Tibial nerve (tissue), 4 donors: ENCODE measurements at regions not wholly inside any gene's neighbourhood (a gene's known extent, or its start where the extent isn't known, plus 50 kb on each side); places are given as distances from the start of the nearest gene placed in this dataset.

Experiments
- DNase-seq, 2 donors: peaks; one replicate each; pipeline ENCODE4 v3.0.0-alpha.2; 2019; ENCODE audit warnings: low spot score in 2 of 2
- H3K27ac ChIP-seq, 4 donors: fragments of 200-600 bp; sonication (generic) in 3 of 4; one replicate each; pipeline ENCODE4 v1.5.1; 2017 to 2019; ENCODE audit warnings: mild to moderate bottlenecking in 1 of 4
- H3K27me3 ChIP-seq, 2 donors: fragments of 200-600 bp; sonication (generic) in 1 of 2; one replicate each; pipeline versions ENCODE4 v1.5.1 to v1.6.0; 2017 to 2019
- H3K36me3 ChIP-seq, 3 donors: fragments of 200-600 bp; sonication (generic); one replicate each; pipeline ENCODE4 v1.5.1; 2018 to 2019
- H3K4me1 ChIP-seq, 4 donors: fragments of 200-600 bp; sonication (generic) in 3 of 4; one replicate each; pipeline ENCODE4 v1.5.1; 2017 to 2019
- H3K4me3 ChIP-seq, 4 donors: fragments of 200-600 bp; sonication (generic) in 3 of 4; one replicate each; pipeline ENCODE4 v1.5.1; 2017 to 2019; ENCODE audit warnings: mild to moderate bottlenecking in 1 of 4, moderate library complexity in 1 of 4
- H3K9me3 ChIP-seq, 4 donors: fragments of 200-600 bp; sonication (generic) in 3 of 4; one replicate each; pipeline ENCODE4 v1.5.1; 2017 to 2019
- EP300 ChIP-seq, 2 donors: sonication (generic); formaldehyde crosslinking; IDR thresholded peaks; one replicate each; pipeline ENCODE4 v1.6.1; 2017; ENCODE audit warnings: antibody characterized with exemption in 2 of 2, mild to moderate bottlenecking in 1 of 2
- POLR2A ChIP-seq, 2 donors: fragments of 450-650 bp; IDR thresholded peaks; one replicate each; pipeline ENCODE4 v1.6.1; 2017; ENCODE audit warnings: antibody characterized with exemption in 2 of 2, mild to moderate bottlenecking in 2 of 2, moderate library complexity in 2 of 2
- WGBS, 2 donors: methylation state at CpG; one replicate each; pipeline ENCODE4 v1.1.5; 2018; 5-methylcytosine and 5-hydroxymethylcytosine counted together
- TF ChIP-seq, protein P1 (sequence below), 5 experiments: fragments of 200-600 bp in 3 of 5; fragments of 450-650 bp in 2 of 5; sonication (generic) in 3 of 5; IDR thresholded peaks; one replicate each; pipeline ENCODE4 v1.5.1; 2016 to 2019; ENCODE audit warnings: antibody characterized with exemption in 5 of 5, mild to moderate bottlenecking in 3 of 5, moderate library complexity in 2 of 5

DNA sequence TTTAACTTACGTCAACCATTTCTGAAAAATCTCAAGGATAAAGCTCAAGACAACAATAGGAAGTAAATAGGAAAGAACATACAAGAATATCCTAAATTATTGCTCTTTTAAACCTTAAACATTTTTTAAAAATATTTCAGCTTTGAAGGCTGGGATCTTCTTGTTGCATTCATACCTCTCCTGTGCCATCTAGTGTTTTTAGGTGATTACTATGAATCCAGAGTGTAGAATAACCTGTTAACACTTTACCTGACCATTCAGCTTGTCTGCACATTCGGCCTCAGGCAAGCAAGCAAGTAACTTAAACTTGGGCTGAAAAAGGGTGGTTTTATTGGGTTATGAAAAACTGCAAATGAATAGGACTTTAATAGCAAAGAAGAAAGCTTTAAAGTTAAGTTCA is 507.8 kb upstream of the INTU start:
- H3K9me3 ChIP-seq: no peaks in the 10 kb centered on the region
- H3K36me3 ChIP-seq: no peaks in the 10 kb centered on the region
- H3K27me3 ChIP-seq: no peaks in the 10 kb centered on the region
- no peak for TF ChIP-seq POLR2A (IDR thresholded peaks at IDR 0.05)
- TF ChIP-seq EP300 (IDR thresholded peaks at IDR 0.05): no peak
- TF ChIP-seq, protein P1, sequence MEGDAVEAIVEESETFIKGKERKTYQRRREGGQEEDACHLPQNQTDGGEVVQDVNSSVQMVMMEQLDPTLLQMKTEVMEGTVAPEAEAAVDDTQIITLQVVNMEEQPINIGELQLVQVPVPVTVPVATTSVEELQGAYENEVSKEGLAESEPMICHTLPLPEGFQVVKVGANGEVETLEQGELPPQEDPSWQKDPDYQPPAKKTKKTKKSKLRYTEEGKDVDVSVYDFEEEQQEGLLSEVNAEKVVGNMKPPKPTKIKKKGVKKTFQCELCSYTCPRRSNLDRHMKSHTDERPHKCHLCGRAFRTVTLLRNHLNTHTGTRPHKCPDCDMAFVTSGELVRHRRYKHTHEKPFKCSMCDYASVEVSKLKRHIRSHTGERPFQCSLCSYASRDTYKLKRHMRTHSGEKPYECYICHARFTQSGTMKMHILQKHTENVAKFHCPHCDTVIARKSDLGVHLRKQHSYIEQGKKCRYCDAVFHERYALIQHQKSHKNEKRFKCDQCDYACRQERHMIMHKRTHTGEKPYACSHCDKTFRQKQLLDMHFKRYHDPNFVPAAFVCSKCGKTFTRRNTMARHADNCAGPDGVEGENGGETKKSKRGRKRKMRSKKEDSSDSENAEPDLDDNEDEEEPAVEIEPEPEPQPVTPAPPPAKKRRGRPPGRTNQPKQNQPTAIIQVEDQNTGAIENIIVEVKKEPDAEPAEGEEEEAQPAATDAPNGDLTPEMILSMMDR (IDR thresholded peaks at IDR 0.05): no peak
- WGBS, 2 donors: 80 to 83% methylated on average over 2 of the region's 2 CpGs
- no peaks in the 10 kb centered on the region for H3K4me1 ChIP-seq
- no peak for DNase-seq
- H3K27ac ChIP-seq: no peak overlapping the region
- no peak overlapping the region for H3K4me3 ChIP-seq

DNA sequence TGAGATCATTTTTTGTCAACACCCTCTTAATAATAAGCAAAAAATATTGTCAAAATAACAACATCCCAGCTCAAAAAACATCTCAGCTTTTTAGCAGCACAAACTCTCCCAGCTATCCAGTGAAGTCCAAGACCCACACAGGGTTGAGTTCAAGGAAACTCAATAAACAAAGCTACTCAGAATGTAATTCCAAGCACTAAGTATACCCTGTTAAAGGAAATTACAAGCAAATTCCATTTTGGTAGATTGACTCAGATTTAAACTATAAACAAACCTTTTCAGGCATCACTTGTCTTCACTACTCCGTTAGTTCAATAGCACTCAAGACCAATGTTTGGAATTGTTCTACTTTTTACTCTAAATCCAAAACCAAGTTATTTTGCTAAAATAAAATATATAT is 506.0 kb upstream of the INTU start:
- WGBS, 2 donors: 91 to 93% methylated on average over 1 of the region's 1 CpG
- TF ChIP-seq POLR2A (IDR thresholded peaks at IDR 0.05) (no peak), EP300 (IDR thresholded peaks at IDR 0.05) (no peak)
- TF ChIP-seq, protein P1 (IDR thresholded peaks at IDR 0.05): no peak
- no peak for DNase-seq
- H3K4me1 ChIP-seq: peaks cover 0 to 4% (median 0%) of the 10 kb centered on the region in 4 donors
- no peaks in the 10 kb centered on the region for H3K9me3 ChIP-seq
- H3K27ac ChIP-seq: no peak overlapping the region
- H3K27me3 ChIP-seq: no peaks in the 10 kb centered on the region
- H3K4me3 ChIP-seq: no peak overlapping the region
- H3K36me3 ChIP-seq: no peaks in the 10 kb centered on the region

DNA sequence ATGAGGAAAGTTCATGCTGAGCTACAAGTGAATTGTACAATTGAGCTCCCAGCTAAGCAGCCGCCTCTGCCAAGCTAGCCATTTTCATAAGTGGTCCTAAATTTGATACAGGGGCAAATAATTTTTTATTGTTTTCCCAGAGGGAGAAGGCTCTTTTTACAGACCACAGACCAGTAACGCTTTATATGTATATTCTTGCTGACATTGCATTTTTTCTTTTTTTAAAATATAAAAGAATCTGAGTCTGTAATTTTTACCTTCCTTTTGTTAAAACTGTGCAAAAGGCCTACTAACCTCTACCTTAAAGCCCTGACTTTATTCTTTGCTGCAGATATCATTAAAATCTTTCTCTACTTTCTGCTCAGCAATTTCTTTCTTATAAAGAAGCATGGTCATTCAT is 501.2 kb upstream of the INTU start:
- TF ChIP-seq POLR2A (IDR thresholded peaks at IDR 0.05): no peak
- TF ChIP-seq EP300 (IDR thresholded peaks at IDR 0.05): no peak
- TF ChIP-seq, protein P1 (IDR thresholded peaks at IDR 0.05): no peak
- DNase-seq: no peak
- Histone ChIP-seq H3K4me3 (no peak overlapping the region), H3K27ac (no peak overlapping the region), H3K27me3 (no peaks in the 10 kb centered on the region), H3K4me1 (peaks cover 0 to 4% (median 0%) of the 10 kb centered on the region in 4 donors), H3K9me3 (no peaks in the 10 kb centered on the region), H3K36me3 (no peaks in the 10 kb centered on the region)
- WGBS, 2 donors: 51 to 57% methylated on average over 2 of the region's 2 CpGs

DNA sequence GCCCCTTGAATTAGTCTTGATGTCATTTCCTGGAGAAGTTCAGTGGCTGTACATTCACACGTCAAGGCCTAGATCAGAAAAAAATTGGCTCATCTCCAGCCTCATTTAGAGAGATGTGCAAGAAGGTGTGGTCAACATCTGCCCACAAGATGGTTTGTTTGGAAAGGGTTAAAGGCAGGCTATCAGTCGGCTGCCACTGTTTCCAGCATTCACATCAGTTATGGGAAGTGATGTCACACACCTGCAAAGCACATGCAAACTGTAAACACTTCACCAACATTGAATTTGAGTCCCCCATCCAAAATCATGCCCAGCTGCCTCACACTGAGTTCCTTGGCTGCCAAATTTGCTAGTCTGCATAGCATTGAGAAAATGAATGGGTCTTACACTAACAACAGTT is 498.3 kb upstream of the INTU start:
- Histone ChIP-seq H3K27me3 (no peaks in the 10 kb centered on the region), H3K36me3 (no peaks in the 10 kb centered on the region), H3K4me1 (peaks cover 0 to 4% (median 0%) of the 10 kb centered on the region in 4 donors), H3K27ac (no peak overlapping the region), H3K4me3 (no peak overlapping the region), H3K9me3 (no peaks in the 10 kb centered on the region)
- WGBS, 2 donors: 35 to 36% methylated on average over 2 of the region's 2 CpGs
- TF ChIP-seq POLR2A (IDR thresholded peaks at IDR 0.05) (no peak), EP300 (IDR thresholded peaks at IDR 0.05) (no peak)
- TF ChIP-seq, protein P1 (IDR thresholded peaks at IDR 0.05): no peak
- DNase-seq: no peak

DNA sequence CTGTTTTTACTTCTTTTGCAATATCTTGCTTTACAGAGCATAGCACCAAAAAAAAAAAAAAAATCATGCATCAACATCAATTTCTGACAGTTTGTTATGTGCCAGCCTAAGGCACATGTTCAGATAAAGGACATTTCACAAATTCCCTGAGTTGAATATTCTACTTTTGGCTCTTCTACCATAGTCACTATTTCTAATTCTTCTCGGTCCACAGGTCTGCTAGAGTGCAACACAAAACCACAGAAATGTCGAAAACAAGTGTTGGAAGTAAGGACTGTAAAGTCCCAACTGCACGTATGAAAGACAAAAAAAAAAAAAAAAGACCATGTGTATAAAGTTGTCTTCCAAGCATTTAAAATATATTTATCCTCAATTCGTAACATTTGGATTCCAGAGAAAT is 494.2 kb upstream of the INTU start:
- no peak for DNase-seq
- Histone ChIP-seq H3K4me3 (no peak overlapping the region), H3K4me1 (peaks cover 0 to 3% (median 0%) of the 10 kb centered on the region in 4 donors), H3K27me3 (no peaks in the 10 kb centered on the region), H3K9me3 (no peaks in the 10 kb centered on the region), H3K36me3 (no peaks in the 10 kb centered on the region), H3K27ac (no peak overlapping the region)
- WGBS, 2 donors: 75 to 81% methylated on average over 4 of the region's 4 CpGs
- TF ChIP-seq, protein P1 (IDR thresholded peaks at IDR 0.05): no peak
- no peak for TF ChIP-seq EP300 (IDR thresholded peaks at IDR 0.05)
- no peak for TF ChIP-seq POLR2A (IDR thresholded peaks at IDR 0.05)
